Stimulated activated CD4-positive, alpha-beta T cell treated with anti-CD3 and anti-CD28 coated beads, Interleukin-2, amount 100 ng/mL, for 24 hours (primary cell): ENCODE measurements at regions not wholly inside any gene's neighbourhood (a gene's known extent, or its start where the extent isn't known, plus 50 kb on each side); places are given as distances from the start of the nearest gene placed in this dataset.
A peak's percentile ranks its signal among the peaks of the same experiment; 100 is the strongest.

ENCODE experiments used
- DNase-seq, 2 donors: peaks; one replicate each; pipeline ENCODE4 v3.0.0-alpha.2; 2020

DNA sequence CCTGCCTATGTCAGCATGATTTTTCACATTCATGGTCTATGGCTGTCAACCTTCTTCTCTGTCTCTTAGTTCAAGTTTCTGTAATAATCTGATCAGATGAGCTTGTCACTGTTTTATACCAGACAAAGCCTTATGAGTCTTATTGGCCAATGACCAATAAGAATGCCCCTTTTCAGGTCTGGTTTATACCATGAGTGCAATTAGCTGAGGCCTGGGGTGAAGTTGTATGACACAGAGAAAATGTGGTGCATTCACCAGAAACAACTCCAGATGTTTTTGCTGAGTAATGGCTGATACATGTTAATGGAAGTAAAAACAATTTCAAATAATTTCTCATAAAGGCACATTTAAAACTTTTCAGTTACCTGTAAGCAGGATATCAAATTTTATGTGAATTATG is 218.6 kb upstream of the CDH8 start:
- no peak for DNase-seq

DNA sequence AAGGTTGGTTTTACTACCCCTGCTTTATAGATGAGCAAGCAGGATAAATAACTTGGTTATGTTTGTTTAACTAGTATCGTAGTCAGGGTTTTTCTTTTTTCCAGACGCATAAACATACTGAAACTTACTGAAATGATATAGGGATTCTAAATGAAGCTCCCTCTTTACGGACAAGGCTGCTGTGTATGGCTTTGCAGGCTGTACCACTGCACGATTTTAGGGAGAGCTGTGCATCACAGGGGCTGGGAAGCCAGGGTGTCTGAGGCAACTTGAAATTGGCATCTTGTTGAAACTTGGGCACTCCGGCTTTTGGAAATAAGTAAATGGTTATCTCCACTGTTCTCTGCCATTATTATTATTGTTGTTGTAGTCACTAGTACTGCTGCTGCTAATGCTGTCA is 218.1 kb upstream of the CDH8 start:
- DNase-seq, result no peak

DNA sequence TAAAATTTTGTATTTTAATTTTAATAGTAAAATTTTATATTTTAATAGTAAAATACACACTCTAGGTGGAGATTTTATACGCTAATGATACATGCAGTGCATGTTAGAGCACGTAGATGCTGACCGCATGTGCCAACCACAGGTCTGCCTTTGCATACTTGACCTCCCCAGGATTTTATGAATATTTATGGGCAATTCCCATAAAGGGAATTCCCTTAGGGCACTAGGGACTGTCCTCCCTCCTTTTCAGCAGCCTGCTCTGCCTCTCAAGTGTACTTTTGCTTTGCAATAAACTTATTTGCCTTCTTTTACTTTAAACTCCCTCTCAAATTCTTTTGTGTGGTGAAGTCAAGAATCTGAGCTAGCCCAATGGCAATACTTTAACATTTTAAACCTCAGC is 217.7 kb upstream of the CDH8 start:
- DNase-seq, result no peak

DNA sequence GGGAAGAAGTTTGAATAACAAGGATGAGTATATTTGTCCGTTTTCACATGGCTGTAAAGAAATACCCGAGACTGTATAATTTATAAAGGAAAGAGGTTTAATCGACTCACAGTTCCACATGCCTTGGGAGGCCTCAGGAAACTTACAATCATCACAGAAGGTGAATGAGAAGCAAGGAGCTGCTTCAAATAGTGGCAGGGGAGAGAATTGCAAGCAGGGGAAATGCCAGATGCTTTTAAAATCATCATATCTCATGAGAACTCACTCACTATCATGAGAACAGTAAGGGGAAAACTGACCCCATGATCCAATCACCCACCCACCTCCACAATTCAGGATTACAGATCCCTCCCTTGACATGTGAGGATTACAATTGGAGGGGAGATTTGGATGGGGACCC is 212.8 kb upstream of the CDH8 start:
- no peak for DNase-seq

DNA sequence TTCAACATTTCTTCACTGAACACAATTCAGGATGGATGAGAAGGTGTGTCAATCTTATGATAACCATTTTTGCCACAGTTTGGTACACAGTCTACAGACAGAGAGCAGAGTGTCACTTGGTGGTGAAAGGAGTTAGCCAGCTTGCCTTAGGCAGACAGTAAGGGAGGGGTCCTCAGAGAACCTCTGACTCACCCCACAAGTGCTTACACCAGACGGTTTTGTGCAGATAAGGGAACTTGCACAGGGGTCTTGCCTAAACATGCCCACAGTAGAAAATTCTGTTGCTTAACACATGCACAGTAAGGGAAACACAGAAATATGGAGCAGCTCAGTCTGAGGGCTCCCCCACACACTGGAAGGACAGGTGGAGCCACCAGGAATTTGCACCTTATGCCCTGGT is 204.5 kb upstream of the CDH8 start:
- no peak for DNase-seq

DNA sequence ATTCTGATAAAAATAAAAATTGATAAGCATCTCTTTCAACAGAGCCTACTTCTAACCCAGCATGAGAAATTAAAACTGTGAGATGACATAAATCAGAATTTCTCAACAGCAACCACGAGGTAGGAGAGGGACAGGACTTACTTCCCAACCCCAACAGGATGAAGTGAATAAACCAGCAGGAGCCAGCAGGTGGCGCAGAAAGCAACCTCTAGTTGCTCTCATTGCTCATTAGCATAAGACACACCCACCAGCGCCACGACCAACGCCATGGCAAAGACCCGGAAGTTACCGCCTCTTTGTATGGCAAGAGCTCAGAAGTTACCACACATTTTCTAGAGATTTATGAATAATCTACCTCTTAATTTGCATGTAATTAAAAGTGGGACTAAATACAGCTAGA is 189.4 kb upstream of the CDH8 start:
- peak; percentile 17 to 47 for DNase-seq

DNA sequence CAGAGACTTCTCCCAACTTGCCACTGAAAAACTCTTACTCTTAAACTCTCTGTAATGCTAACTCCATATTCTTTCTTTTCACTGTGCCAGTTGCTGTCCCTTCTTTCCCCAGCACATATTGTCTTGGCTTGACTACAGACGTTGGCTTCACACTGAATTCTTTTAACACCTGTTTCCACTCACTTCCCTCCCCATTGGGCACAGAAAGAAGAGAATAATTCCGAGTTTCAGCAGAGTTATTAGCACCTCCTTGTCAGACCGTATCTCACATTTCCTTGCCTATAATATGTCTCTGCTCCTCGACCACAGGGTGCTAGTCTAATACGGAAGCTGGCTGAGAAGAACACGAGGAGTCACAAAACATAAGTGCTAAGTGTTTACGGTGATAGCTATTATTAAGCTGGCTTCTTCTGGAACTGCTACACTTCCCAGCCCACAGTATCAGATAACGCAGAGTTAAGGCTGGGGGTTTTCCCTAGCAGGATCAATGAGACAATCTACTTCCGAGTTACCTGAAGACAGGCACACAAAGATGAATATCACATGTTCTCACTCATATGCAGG is 188.5 kb upstream of the CDH8 start:
- DNase-seq, result no peak

DNA sequence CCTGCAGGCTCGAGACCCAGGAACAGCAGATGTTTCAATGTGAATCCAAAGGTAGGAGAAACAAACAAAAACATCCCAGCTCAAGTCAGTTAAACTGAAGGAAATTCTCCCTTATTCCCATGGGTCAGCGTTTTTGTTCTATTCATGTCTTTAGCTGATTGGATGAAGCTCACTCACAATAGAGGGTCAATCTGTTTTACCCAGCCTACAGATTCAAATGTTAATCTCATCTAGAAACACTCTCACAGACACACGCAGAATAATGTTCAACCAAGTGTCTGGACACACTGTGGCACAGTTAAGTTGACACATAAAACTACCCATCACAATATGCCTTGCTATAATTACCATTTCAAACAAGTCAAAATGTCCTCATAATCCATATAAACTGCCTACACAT is 180.6 kb upstream of the CDH8 start:
- no peak for DNase-seq

DNA sequence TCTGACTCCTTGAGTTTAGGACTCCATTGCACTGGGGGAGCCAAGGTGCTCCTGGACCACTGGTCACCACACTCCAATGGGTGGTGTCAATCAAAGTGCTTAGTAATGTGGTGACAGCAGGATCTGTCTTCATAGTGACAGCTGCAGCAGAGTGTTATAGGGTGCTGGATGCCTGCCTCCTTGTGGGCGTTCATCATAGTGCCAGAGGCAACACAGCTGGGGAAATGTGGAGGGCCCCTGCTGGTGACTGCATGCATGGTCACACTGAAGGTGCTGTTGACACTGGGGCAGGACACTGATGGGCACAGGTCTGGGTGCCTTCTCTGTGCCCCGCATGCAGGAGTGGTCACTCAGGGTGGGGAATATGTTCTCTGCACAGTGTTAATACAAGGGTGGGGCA is 177.5 kb upstream of the CDH8 start:
- DNase-seq, result no peak

DNA sequence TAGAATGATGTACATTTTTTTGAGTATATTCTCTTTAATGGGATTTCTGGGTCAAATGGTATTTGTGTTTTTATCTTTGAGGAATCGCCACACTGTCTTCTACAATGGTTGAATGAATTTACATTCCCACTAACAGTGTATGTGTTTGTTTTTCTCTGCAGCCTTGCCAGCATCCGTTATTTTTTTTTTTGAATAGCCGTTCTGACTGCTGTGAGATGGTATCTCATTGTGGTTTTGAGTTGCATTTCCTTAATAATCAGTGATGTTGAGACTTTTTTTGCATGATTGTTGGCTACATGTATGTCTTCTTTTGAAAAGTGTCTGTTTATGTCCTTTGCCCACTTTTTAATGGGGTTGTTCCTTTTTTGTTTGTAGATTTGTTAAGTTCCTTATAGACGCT is 172.7 kb upstream of the CDH8 start:
- DNase-seq, result no peak

DNA sequence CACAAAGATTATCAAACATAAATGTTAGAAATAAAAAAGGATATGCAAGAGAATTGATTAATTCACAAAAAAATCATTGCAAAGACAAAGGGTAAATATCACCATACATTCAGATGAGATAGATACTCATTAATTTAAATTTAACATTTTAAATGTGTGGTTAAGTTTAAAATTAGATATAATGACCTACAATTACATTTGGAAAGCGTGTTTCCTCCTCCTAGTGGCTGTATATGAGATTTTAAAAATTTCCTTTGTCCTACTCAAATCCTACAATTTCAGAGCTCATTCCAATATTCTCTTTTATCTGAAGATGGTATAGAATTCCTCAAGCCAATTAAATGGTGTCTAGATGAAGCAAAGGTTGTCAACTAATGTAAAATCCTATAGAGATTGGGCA is 169.2 kb upstream of the CDH8 start:
- DNase-seq, result no peak

DNA sequence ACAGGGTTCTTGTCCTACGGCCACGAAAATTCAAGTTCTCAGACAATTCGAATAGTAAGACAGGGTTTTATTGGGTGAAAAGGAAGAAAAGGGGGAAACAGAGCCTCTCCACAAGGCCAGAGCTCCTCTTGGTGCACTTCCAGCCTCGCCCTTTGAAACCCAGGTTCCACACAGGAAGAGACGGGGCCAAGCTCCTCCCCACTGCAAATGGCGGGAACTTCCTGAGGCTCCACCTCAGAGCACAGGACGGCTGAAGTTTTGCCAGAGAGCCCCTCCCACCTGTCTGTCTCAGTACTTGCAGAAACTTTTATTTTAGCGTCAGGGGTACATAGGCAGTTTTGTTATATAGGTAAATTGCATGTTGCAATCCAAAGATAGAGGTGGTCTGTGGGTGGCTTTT is 165.7 kb upstream of the CDH8 start:
- DNase-seq, result no peak

DNA sequence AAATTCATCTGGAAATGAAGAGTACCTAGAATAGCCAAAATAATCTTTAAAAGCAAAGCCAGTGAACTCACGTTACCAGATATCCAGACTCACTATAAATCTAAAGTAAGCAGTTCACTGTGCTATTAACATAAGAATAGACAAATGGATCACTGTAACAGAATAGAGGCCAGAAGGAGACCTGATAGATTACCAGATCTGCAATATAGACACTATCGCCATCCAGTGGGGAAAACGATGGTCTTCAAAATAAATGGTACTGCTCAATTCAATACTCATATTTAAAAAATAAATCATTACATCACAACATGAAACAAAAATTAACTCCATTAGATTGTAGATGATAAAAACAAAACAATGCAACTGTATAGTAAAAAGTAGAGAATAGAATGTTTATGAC is 158.6 kb upstream of the CDH8 start:
- no peak for DNase-seq

DNA sequence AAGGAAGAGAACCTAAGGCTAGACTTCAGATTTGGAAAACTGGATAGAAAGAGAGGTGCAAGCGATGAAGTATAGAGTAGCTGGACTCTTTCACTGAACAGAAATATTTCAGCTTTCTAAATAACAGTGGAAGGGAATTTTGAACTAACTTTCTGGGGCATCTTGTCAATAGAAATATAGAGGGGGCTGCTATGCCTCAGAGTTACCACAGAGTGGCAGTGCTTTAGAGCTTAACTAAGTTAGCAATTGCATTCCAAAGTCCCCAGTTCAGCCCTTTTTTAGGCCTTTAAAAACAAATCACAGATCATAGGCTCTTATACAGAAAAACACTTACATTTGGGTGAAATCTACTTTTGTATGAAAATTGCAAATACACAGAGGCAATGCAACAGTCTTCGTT is 154.2 kb upstream of the CDH8 start:
- no peak for DNase-seq

DNA sequence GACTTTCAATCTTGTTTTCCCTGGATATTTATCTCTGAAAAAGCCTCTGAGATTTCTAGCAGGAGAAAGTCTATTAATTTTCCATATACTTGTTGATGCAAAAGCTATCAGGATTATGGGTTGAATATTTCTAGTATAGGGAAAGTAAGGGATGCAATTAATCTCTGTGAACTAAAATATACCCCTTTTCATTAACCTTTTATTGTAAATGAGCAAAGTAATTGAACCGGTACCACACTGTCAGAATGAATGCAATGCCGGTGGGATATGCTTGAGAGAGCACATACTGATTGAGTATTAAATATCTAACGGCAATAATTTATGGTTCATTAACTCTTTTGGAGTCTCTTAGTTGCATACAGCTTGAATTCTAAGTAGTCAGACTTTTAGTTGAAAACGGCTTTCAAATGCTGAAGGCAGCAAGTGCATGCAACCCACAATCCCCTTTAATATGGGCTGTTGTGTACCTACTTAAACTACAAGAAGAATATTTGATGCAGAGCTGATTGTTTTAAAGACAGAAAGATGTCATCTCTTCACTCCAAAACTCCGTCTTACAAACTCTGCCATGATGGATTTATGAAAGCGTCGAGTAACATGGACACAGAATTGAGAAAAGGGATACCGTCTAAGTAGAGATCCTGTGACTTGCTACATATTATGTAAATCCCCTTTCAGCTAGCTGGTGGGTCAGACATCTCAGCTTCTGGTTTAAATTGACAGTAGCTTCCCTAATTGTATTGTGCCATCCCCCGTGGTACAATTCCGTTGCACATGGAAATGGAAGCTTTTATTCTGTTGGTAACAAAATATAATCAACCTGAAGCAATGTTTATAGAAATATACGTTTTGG is 141.3 kb upstream of the CDH8 start:
- DNase-seq, result no peak

DNA sequence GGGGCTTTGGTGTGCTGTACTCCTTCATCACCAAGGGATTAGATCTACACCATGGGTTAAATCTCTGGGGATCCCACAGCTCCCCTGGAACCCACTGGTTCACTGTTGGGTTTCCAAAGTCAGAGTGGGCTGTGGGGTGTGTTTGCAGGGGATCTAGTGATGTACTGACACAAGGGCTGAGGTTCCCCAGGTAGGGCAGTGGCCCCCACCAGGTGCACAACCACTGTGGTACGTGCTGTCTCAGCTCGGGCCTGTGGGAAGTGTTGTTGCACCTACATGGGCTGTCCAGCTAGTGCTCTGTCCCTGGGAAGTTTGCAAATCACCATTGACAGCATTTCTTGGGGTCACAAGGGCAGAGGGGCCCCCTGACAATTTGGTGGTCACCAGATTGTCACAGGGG is 134.4 kb upstream of the CDH8 start:
- DNase-seq, result no peak

DNA sequence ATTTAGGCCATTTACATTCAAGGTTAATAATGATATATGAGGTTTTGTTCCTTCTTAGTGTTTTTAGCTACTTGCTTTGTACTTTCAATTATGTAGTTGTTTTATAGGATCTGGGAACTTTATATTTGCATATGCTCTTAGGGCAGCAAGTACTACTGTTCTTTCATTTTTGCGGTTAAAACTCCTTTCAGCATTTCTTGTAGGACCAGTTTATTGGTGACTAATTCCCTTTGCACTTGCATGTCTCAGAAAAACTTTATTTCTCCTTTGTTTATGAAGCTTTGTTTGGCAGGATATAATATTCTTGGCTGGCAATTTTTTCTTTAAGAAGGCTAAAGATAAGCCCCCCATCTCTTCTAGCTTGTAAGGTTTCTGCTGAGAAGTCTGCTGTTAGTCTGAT is 131.3 kb upstream of the CDH8 start:
- DNase-seq, result no peak

DNA sequence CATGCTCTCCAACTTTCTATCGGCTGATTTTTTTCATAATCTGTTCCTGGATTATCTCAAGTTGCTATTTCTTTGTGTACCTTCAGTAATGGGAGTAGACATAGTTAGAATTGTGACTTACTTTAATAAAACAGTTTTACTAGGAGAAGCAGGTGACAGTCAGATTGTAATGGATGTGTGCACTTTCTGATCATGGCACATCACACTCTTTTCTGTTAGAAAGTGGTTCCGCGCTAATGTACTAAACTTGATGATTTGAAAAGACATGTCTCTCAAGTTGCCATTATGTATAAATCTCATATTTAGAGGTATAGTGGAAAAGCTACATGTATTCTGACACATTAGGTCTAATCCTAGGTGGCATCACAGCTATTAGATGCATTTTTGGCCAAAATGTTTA is 121.3 kb upstream of the CDH8 start:
- DNase-seq, result no peak

DNA sequence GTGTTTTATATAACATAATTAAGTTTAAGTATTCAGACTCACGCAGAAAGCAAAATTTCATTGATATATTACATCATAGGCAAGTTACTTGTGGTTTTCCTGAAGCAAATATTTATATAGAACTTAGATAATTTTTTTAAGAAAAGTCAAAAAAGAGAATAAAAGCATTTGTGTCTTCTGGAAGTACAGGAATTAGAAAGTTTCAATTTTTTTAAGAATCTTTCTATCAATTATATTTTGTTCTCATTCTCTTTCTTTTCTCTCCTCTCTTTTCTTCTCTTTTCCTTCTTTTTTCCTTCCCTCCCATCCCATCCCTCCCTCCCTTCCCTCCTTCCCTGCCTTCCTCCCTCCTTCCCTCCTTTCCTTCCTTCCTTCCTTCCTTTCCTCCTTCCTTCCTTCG is 120.7 kb upstream of the CDH8 start:
- no peak for DNase-seq

DNA sequence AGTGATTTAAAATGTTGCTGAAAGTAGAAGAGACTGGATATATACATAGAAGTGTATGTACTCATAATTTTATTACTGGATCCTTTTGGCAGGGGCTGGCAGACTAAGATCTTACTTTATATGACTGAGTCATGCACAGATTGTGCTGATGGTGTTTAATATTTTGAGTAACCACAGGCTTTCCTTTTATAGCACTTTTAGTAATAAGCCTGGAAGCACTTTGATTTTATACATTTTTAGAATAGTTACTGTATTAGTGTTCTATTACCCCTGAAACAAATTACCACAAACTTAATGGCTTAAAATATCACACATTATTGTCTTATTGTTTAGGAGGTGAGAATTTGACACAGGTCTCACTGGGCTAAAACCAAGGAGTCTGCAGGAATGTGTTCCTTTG is 113.4 kb upstream of the CDH8 start:
- no peak for DNase-seq

DNA sequence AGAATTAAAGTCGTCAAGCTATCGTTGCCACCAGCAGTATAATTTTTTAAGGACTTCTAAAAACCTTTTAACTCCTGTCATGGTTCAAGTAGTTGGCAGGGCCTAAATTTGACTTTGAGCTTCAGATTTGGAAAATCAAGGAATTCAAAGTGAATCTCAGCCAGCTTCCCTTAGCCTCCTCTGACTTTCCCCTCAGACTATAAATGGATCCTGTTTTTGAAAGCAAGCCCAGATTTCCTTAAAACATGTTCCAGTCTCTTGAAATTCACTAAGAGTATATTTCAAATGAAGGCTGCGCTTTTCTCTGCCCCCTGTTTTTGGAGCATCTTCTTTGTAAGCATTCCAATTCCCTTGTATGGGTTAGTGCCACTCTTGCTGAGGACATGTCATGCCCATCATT is 101.8 kb upstream of the CDH8 start:
- no peak for DNase-seq

DNA sequence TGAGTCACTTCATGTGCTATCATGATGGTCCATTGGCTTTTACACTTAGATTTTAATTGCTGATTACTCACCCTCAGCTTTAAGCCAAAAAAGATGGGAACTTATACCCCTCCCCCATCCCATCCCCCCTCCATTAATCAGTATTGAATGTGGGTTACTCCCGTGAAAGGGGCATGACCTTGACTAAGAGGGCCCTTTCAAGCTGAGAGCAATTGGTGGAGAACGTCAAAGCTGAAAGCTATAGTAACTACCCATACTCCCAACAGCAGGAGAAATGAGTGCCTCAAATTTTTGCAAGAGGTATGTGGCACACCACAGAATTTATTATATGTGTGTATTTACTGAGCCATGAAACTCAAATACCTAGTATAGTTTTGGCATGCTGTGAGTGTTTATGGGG is 99.7 kb upstream of the CDH8 start:
- DNase-seq, result no peak

DNA sequence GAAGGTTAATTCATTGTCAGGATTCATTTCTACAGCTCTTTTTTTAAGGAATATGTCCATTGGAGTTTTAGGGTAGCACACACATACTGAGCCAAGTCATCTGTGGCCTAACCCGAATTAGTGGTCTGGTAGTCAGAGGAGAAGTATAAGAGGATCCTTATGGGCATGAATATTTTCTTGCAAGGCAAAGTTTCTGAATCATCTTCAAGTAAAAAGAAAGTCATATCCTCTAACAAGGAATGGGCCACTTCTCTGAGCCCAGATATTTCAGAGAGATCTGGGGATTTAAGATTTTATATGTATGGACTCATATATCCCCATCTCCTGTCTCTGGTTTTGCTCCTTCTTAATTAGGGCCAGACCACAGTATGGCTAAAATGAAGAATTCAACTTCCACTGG is 99.2 kb upstream of the CDH8 start:
- DNase-seq, result no peak

DNA sequence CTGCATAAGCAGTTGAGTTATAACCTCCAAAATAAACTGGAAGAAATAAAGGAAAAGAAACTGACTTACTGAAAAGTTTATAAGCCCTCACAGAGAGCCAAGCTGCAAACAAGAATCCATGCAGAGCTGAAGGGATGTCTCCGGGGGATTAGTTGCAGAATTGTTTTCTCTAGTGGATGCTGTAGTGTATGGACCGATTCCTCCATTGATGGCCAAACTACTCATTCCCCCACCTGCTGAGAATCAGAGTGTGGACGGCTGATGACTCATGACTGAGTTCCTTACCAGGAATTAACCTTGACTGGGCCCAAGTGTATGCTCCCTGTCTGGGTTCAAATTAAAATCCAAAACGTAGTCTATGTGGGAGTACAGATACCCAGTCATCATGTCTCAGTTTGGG is 93.9 kb upstream of the CDH8 start:
- DNase-seq, result no peak

DNA sequence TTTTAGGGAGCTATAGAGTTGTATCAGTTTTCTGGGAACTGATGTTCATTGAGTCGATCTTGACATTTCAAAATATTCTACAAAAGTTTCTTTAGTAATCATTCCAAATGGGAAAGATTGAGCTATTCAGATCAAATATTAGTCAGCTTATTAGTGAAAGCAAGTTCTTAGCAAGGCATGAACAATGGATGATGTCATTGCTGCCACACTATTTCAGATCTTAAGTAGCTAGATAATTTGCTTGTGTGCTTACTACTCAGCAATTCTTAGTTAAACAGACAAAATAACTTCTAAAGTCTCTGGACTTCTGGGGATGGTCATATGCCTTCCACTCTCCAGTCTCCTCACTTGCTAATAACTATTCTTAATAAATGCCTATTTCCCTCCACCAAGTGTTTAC is 69.0 kb upstream of the CDH8 start:
- DNase-seq, result no peak
